NCI-H1694 treated with DMSO at 0.1 percent for 48 hours (cell line): ENCODE measurements at regions not wholly inside any gene's neighbourhood (a gene's known extent, or its start where the extent isn't known, plus 50 kb on each side); places are given as distances from the start of the nearest gene placed in this dataset.

Experiments used
- DNase-seq: peaks from one replicate; lab custom pipeline; 2025; lab: John Stamatoyannopoulos, UW

DNA sequence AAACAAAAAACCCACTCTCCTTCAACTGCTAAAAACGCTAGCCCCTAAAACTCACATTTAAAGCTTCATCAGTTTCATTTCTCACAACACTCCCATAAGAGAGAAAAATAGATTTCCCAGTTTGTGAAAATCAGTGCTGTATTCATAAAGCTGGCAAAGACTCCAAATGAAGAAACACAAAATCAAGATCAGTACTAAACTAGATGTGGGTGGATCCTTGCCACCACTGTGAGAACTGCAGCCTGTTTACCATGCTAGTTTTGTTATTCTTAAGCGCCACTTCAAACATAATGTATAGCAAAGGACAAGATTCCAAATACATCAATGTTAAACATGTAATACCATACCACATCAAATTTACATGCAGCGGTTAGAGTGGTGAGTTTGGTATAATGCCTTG is 104.5 kb upstream of the CCDC150 start:
- DNase-seq: no peak

DNA sequence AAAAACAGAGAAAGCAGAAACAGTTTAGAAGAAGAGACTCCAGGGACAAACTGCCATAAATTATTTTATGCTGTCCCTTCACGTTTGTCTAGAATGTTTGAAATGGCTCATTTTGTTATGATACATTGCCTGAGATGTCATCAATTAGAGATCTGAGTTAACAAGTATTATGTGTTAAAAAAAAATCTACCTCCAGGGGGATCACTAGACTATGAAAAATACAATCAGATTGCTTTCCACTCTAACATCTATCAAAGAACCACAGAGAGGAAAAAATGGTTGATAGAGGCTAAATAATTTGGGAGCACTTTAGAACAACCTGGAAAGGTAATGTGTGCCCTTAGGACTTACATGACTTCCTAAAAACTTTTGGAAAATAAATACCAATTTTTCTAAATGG is 103.8 kb upstream of the CCDC150 start:
- no peak for DNase-seq

DNA sequence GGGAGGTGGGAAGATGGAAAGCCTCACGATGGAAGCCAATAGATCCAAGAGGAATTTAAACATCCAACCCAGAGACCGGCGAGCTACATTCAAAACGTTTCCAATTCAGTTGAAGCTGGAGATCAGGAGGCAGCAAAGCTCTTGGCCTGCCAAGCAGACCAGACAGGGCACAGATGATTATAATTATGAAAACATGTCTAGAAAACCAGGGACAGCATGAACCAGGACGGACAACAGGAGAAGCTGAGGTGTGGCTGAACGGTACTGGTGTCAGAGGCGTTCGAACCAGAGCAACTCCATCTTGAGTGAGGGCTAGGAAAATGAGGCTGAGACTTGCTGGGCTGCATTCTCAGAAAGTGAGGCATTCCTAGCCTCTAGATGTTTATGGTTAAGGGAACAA is 102.2 kb upstream of the CCDC150 start:
- no peak for DNase-seq

DNA sequence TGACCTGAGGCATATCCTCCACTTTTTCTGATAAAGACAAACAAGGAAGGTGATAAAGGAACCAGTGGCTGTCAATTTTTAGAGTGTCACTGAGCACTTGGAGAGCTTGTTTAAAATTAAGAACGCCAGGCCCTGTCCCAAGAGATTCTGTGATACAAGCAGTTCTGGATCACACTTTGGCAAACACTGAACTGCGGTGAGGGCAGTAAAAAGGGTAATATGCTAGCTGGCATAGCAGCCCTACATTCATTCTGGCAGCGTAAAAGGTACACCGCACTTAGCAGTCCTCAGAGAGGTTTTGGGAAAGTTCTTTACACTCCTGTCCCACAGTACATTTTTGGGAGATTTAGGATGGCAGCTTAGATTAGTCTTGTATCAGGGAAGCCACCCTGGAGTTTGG is 101.3 kb upstream of the CCDC150 start:
- DNase-seq: no peak

DNA sequence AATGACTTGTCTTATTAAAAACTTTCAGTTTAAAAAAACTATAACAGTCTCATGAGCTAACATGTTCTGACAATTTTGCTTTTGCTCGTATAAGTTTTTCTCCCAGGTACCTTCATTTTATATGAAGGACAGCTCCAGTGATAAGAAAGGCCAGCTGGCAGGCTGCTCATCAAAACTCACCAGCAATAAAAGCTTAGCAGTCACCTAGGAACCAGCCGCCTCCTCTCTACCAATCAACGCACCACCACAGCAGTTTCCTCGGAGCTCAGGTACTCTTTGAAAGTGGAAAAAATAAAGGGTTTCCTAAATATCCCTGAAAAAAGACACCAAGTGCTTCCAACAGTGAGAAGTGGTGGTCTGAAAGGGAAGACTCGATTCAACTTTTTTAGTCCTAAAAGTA is 100.9 kb upstream of the CCDC150 start:
- DNase-seq: no peak

DNA sequence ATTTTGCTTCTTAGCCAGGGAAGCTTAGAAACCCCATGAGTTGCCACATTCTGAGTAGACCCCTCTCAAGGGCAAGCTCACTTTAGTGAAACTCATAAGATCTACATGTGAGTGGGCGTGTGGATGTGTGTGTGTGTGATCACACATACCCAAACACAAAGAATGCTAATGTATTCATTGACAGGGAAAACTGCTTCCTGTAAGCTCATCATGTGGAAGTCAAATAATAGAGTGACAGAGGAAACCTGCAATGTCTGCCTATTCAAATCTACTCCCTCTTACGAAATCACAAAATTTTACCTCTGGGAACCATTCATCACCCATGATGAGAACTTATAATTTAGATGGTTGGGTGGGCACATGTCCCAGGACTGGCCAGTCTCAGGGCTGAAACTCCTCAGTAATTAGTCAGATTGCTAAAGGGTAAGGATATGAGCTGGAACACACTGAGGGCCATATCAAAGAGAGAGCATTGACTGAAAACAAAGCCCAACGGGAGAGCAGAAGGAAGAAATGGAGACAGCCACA is 94.5 kb upstream of the CCDC150 start:
- no peak for DNase-seq

DNA sequence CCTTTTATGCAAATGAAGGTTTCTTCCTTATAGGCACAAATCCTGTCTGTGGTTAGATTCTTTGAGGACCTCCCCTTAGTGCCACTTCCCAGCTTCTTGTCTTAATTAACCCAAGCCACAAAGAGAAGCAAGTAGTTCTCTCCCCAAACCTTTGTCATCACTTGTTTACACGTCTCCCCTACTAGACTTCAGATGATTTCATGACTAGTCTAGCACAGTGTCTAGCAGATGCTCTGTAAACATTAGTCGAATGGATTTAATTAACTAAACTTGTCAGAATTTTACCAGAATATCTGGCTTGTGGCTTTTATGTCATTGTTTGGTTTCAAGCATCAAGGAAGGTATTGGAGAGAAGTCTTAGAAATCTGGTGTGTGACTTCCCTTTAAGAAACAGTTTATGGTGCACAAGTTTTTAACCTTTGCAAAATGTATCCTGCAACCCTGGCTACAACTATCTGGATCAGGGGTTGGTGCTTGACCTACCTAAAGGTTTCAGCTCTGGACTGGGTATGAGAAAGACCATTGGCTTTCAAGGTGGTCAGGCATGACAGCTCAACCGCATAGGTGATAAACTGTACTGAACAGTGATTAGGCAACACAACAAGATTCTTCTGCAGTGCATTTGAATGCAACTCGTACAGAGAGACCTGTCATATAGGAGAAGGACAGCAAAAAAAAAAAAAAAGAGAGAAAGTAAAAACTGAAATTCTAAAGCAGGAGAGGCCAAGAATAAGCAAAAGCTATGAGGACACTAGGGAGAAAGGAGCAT is 93.2 kb upstream of the CCDC150 start:
- no peak for DNase-seq

DNA sequence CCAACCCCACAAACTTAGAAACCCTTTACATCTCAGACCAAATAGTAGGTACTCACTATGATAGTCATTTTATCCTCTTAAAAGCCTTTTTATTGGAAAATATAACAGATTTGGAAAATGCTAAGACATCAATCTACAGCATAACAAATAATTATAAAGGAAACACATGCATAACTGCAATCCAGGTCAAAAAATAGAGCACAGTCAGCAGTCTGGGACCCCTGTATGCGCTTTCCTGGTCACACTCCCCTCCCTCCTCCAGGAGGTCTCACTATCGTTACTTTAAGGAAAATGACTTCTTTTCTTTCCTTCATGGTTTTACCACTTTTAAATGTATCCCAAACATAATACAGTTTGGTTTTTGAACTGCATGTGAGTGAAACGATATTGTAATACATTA is 90.5 kb upstream of the CCDC150 start:
- no peak for DNase-seq

DNA sequence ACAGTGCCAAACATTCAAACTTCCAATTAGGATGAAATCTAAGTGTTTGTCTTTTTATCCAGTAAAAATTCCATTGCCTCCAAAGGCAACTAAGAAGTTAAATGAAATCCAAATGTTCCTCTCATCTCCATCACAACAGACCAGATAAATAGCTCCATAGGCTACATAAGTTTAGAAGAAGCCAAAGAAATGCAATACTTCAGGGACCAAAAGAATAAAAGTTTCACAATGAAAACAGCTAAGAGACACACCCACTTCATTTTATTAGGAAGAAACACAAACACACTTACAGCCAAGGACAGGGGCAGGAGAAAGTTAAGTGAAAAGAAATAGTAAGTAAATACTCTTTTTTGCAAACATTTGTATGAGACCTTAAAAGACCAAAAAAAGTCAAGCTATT is 88.5 kb upstream of the CCDC150 start:
- DNase-seq: no peak

DNA sequence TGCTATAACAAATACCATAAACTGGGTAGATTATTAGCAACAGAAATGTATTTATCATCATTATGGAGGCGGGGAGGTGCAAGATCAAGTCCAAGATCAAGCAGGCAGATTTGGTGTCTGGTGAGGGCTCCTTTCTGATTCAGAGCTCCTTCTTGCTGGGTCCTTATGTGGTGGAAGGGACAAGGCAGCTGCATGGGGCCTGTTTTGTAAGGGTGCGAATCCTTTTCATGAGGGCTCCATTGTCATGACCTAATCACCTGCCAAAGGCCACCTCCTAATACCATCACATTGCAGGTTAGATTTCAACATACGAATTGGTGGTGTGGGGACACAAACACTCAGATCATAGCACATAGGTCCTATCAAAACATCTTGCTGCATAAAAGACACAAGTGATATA is 84.4 kb upstream of the CCDC150 start:
- no peak for DNase-seq

DNA sequence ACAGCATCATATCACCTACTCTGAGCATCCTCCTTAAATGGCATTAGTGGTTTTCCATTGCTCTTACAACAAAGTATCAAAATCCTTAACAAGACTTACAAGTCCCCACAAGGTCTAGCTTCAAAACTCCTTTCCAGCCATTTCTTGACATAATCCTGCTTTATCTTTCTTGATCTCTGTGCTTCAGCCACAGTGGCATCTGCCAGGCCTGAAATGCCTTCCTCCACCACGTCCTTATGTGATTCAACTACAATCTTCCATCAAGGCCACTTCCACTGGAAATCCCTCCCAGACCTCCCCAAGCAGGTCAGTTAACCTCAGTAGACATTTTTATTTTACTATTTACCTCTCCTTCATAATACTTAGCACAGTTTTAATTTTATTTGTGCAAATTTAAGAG is 83.8 kb upstream of the CCDC150 start:
- DNase-seq: no peak

DNA sequence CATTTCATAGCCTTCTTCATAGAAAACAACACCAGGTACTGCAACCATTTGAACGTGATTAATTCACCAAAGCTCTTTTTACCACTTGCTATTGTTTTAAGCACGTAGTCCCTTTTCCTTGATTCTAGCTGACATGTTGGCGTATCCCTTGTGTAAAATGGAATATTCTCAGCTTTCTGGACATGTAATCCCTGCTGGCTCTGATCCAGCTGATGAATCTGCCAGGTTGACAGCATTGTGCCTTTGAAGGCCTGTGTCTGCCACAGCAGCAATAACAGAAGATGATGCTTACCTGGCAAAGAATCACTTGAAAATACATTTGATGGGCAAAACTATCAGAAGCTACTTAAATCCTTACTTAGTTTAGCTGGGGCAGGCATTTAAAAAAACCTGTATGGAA is 81.0 kb upstream of the CCDC150 start:
- no peak for DNase-seq

DNA sequence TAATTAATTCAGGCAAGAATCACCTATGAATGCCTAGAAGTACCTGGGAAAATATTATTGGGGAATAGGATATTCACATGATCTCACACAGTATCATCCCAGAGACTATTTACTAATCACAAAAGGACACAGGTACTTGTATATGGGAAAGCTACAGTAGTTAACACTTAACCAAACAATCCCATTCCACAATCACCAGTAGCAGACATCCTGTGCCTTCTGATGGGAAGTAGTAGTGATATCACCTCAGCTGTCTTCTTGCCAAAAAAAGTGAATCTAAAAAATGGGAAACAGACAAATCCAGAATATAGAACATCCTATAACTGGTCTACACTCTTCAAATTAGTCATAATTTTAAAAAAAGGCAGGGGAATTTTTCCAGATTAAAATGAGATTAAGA is 75.6 kb upstream of the CCDC150 start:
- DNase-seq: no peak

DNA sequence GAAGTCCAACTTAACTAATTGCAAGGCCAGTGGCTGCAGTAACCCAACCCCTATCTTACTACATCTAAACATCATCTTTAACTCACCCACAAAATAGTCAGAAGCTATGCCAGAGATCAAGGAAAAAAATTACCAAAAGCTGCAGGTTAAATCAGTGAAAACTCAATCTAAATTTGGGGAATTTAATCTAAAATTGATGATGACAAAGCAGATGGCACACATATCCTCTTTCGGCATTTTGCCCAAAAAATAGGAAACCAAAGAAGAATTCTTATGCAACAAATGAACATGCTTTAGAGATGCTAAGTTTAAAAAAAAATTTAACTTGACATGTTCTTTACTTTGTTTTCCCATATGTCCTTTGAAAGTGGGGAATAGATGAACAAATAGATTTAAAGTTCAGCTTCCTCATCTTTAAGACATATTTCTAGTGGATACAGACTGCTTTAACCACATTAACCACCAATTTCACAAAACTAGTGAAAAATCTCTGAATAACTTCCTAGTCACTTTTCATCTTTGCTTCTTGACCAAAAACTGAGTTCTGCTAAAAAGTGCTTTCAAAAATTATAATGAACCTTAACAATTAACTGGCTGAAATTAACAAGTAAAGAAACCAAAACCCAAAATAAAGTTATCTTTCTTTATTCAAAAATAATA is 74.3 kb upstream of the CCDC150 start:
- no peak for DNase-seq

DNA sequence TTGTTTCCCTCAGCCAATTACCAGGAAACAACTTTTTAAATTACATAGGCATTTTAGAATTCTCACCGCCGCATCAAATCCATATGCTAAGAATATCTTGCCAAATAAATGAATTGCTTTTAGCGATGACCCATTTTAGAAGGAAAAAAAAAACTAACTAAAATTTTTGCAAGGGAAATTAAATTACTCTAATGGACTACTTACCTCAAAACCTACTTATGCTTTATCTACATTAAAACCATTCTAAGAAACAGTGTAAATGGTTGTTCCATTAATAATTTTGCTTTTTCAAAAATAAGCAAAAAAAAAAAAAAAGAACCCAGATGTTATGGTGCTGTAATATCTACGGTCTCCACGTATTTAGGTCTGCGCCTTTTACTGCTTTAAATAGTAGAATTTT is 73.5 kb upstream of the CCDC150 start:
- DNase-seq: no peak

DNA sequence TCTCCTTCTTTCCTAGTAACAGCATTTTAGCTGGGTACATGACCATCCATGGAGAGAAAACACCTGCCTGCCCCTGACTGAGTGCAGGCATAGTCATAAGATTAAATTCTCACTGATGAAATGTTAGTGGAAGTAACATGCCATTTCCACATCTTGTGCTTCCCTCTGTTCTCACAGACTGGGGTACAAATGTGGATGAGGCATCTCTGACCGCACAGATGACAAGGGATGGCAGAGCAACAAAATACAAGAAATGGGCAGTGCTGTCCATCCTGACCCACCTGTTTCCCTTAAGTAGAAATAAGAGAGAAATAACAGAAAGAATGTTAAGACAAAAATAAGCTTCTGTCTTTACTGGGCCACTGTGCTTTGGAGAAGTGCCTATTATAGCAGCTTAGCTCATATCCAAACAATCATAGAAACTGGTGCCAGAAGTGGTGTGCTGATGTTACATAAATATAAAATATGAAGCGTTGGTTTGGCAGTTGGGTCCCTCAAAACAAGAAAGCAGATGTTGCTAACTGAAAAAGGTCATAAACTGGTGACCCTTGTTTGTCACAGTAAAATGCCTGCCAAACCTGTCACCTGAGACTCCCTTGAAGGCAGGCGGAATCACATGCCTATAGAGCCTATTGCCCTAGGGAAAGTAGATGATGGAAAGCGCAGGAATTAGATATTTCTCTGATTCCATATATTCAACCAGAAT is 72.4 kb upstream of the CCDC150 start:
- peak; percentile 72 for DNase-seq

DNA sequence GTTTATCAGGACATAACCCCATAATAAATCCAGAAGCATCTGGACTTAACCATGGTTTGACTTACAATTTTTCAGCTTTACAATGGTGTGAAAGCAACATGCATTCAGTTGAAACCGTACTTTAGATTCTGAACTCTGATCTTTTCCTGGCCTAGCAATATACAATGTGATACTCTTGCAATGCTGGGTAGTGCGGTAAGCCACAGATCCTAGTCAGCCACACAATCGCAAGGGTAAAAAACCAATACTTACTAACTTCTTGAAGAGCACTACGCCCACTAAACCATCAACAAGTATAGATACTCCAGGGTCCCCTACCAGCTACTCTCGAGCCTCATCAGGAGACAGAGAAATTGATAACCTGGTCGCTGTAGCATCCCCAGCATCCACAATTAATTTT is 71.0 kb upstream of the CCDC150 start:
- no peak for DNase-seq

DNA sequence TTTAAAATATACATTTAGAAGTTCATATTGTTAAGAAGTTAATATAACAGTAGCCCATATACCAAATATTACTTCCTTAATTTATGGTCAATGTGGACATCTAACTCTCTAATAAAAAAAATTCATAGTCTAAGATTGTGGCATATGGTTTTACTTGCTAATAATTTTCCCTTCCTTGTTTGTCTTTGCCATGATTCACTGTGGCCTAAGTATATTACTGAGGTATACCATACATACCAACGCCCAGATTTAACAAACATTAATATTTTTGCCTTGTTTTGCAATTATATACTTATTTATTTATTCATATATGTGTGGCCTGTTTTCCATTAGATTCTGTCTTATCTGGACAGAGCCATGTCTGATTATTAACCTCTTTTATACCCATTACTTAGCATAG is 54.6 kb upstream of the CCDC150 start:
- no peak for DNase-seq

DNA sequence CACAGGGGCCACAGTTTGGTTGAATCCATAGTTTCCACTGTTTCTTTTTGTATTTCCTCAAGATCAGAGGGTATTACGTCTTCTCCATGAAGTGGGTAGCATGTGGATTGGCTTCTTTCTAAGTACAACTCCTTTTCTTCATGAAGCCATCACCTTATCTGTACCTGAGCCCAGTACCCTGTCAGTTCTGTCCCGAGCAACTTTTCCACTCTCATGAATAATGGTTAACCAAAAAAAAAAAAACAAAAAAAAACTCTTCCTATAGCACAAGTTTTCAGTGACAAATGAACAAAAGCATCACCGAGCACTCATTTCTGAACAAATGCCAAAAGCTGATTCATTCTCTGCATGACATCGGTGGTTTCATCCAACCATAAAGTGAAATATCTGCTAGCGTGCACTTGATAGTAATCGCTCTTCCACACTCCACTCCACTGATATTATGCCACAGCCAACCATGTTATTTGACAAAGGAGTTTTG is 53.0 kb upstream of the CCDC150 start:
- DNase-seq: peak; percentile 60

DNA sequence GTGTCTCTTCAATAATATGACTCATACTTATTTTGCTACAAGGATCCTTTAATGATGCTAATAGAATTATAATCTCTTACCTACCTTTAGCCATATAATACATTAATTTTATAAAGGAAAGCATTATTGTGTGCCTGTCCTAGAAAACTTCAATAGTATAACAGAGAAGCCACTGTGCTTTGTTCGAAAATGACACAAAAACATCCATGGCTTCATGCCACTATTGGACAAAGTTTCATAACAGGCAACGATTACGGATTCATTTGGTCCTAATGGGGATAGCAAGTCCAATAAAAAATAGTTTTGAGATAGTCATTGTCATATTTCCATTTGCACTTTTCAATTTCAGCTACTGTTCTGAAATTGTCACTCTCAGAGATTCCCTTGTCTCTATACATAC is 52.5 kb upstream of the CCDC150 start:
- DNase-seq: no peak

DNA sequence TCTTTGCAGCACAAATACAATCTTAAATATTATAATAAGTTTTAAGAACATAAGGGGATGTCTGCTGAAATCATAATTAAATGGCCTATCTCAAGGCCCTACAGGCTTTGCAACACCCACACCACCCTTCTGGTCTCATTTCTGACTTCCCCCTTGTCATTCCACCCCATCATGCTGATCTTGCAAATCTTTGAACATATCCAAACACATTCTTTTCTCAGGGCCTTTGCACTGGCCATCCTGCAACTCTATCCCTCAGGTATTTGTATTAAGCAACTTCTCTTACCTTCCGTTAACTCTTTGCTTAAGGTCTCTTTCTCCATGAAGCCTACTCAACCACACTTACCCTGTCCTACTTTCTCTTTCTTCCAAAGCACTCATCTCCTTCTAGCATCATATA is 51.8 kb upstream of the CCDC150 start:
- no peak for DNase-seq

DNA sequence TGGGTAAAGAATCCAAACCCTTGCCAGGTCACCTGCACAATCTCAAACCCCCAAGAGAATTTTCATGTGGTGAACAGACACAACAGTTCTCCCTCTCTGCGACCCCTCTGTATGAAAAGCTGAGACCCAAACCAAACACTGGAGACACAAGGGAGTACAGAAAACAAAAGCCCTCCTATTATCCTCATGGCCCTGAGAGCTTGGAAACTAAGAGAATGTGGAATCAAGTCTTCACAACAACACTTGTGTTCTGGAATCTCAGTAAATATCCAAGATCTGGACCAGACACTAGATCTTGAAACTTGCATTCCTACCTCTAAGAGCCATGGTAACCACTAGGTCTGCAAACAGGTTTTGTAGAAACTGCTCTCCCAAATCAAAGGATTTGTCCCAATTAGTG is 50.1 kb upstream of the CCDC150 start:
- no peak for DNase-seq
